GM13977 (cell line): ENCODE measurements at regions not wholly inside any gene's neighbourhood (a gene's known extent, or its start where the extent isn't known, plus 50 kb on each side); places are given as distances from the start of the nearest gene placed in this dataset.
"Not testable (repeated sequence)": the region's sequence is repeated elsewhere in the genome, so short reads cannot be mapped to it uniquely, and the experiment has no call there.

Experiments used
- DNase-seq: peaks from one replicate; pipeline ENCODE4 v3.0.0; 2012; ENCODE audit warnings: low spot score
- in situ Hi-C: fragments of 300-500 bp; cut with MboI; formaldehyde crosslinking; loops from one replicate; pipeline ENCODE4 v1.12.0; 2022; ENCODE audit warnings: low sequenced_read_pairs, low pct_unique_long_range_greater_than_20kb, mixed read lengths, inconsistent platforms; ENCODE audit not compliant: unreplicated experiment
- TF ChIP-seq, protein P1 (sequence below): IDR thresholded peaks from 2 replicates; pipeline ENCODE4 v1.5.1; 2012; ENCODE audit warnings: mild to moderate bottlenecking, control low read depth; ENCODE audit not compliant: insufficient read depth; ENCODE audit errors: extremely low read depth, missing control alignments

- in situ Hi-C loops = no loop called here
Observed at GRCh38 chr5:15103864-15104263, 232.3 kb upstream of the ANKH start.

GRCh38 chr5:15103130-15103529 lies 231.6 kb upstream of the ANKH start:
- in situ Hi-C loops = no loop called here
- TF ChIP-seq, protein P1, sequence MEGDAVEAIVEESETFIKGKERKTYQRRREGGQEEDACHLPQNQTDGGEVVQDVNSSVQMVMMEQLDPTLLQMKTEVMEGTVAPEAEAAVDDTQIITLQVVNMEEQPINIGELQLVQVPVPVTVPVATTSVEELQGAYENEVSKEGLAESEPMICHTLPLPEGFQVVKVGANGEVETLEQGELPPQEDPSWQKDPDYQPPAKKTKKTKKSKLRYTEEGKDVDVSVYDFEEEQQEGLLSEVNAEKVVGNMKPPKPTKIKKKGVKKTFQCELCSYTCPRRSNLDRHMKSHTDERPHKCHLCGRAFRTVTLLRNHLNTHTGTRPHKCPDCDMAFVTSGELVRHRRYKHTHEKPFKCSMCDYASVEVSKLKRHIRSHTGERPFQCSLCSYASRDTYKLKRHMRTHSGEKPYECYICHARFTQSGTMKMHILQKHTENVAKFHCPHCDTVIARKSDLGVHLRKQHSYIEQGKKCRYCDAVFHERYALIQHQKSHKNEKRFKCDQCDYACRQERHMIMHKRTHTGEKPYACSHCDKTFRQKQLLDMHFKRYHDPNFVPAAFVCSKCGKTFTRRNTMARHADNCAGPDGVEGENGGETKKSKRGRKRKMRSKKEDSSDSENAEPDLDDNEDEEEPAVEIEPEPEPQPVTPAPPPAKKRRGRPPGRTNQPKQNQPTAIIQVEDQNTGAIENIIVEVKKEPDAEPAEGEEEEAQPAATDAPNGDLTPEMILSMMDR = no peak
- DNase-seq = no peak

More at GRCh38 chr5:15103864-15104263, 232.3 kb upstream of the ANKH start:
- TF ChIP-seq, protein P1 = no peak
- DNase-seq = no peak

DNA sequence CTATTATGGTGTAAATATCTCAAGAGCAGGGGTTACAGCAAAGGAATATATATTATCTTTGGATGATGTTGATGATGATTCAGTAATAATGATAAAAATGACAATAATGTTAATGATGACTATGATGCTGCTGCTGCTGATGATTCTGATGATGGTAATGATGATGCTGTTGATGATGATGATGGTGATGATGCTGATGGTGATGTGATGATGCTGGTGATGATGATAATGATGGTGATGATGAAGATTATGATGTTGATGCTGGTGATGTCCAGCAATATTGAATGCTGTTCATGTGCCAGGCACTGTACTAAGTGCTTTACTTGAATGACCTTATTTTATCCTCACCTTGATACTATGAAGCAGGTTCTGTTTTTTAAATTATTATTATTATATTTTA lies 226.0 kb upstream of the ANKH start:
- no peak for DNase-seq
- in situ Hi-C loops = no loop called here
- TF ChIP-seq, protein P1 = no peak

GRCh38 chr5:15096686-15097085 lies 225.1 kb upstream of the ANKH start:
- DNase-seq, in situ Hi-C loops: not testable (repeated sequence)

GRCh38 chr5:15092801-15093200 lies 221.2 kb upstream of the ANKH start:
- in situ Hi-C loops = no loop called here
- DNase-seq = no peak
- TF ChIP-seq, protein P1 = no peak

DNA sequence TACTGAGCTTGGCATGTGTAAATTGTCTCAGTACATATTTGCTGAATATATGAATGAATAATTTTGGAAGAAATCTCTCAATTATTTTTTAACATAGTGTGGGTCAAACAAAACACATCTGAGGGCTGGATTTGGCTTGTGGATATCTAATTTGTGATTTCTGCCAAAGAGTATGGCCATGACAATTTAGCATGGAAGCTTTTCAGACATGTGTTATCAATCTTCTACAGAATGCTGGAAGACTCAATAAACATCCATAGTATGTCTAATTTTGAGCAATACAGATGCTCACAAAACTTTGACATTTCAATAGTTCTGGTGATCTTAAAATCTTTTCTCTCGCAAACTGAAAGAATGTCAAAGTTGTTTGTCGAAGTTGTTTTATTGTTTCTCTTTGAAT lies 214.1 kb upstream of the ANKH start:
- TF ChIP-seq, protein P1 = no peak
- DNase-seq = no peak
- in situ Hi-C loops = no loop called here

DNA sequence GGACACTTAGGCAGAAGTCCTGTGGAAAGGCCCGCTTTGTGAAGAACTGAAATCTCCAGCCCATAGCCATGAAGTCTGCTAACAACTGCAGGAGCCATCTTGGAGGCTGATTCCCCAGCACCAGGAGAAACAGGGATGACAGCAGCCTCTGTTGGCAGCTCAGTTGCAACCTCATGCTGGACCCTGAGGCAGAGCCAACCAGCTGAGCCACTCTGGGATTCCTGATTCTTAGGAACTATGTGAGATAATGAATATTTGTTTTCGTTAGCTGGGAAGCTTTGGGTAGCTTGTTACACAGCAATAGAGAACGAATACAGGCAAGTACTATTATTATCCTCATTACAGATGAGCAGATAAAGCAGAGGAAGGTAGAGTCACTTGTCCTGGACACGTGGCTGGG lies 210.5 kb upstream of the ANKH start:
- TF ChIP-seq, protein P1 = no peak
- no peak for DNase-seq
- in situ Hi-C loops = no loop called here
